Mesenchymal stem cell (in vitro differentiated cells and primary cell): ENCODE measurements at regions not wholly inside any gene's neighbourhood (a gene's known extent, or its start where the extent isn't known, plus 50 kb on each side); places are given as distances from the start of the nearest gene placed in this dataset.

ENCODE experiments used
- DNase-seq: peaks from one replicate; pipeline ENCODE4 v3.0.0-alpha.2; 2013
- H2AFZ ChIP-seq: one replicate; pipeline ENCODE4 v1.6.1; 2013; ENCODE audit warnings: low read depth, mild to moderate bottlenecking, control low read depth, inconsistent platforms, low read length, moderate library complexity
- H2AK5ac ChIP-seq: 2 replicates; pipeline ENCODE4 v1.6.1; 2013; ENCODE audit warnings: low read length, moderate library complexity, mild to moderate bottlenecking, inconsistent platforms; ENCODE audit not compliant: severe bottlenecking
- H2BK120ac ChIP-seq: one replicate; pipeline ENCODE4 v1.6.1; 2013; ENCODE audit warnings: low read depth, mild to moderate bottlenecking, inconsistent platforms, low read length, moderate library complexity
- H2BK12ac ChIP-seq, 2 experiments: one replicate each; pipeline ENCODE4 v1.6.1; 2013; ENCODE audit warnings: inconsistent platforms in 2 of 2, low read length in 2 of 2, mild to moderate bottlenecking in 2 of 2, moderate library complexity in 2 of 2, control low read depth in 1 of 2
- H2BK15ac ChIP-seq: one replicate; pipeline ENCODE4 v1.6.1; 2013; ENCODE audit warnings: mild to moderate bottlenecking, low read depth, inconsistent platforms; ENCODE audit not compliant: poor library complexity, severe bottlenecking
- H2BK5ac ChIP-seq: 2 replicates; pipeline ENCODE4 v1.6.1; 2013; ENCODE audit warnings: low read depth, mild to moderate bottlenecking, low read length, control low read depth, inconsistent platforms; ENCODE audit not compliant: poor library complexity, severe bottlenecking
- H3K14ac ChIP-seq, 2 experiments: one replicate each; pipeline ENCODE4 v1.6.1; 2013; ENCODE audit warnings: inconsistent platforms in 2 of 2, low read length in 2 of 2, control low read depth in 1 of 2, mild to moderate bottlenecking in 1 of 2, moderate library complexity in 1 of 2
- H3K18ac ChIP-seq, 2 experiments: one replicate each; pipeline ENCODE4 v1.6.1; 2013; ENCODE audit warnings: inconsistent platforms in 2 of 2, low read length in 2 of 2, control low read depth in 1 of 2, low read depth in 1 of 2, mild to moderate bottlenecking in 1 of 2
- H3K23ac ChIP-seq, 2 experiments: one replicate each; pipeline ENCODE4 v1.6.1; 2013; ENCODE audit warnings: inconsistent platforms in 2 of 2, low read length in 2 of 2, mild to moderate bottlenecking in 2 of 2, moderate library complexity in 2 of 2, control low read depth in 1 of 2
- H3K27ac ChIP-seq: 2 replicates; pipeline ENCODE4 v1.5.1; 2013; ENCODE audit warnings: mild to moderate bottlenecking, moderate library complexity, low read length, control low read depth, inconsistent platforms; ENCODE audit not compliant: poor library complexity, severe bottlenecking
- H3K27me3 ChIP-seq, 2 experiments: 2 replicates each; pipeline versions ENCODE4 v1.6.1 to v1.7.0; 2013; ENCODE audit warnings: low read length in 2 of 2, mild to moderate bottlenecking in 2 of 2, moderate library complexity in 2 of 2, control low read depth in 1 of 2, inconsistent platforms in 1 of 2; ENCODE audit not compliant: control insufficient read depth in 1 of 2, insufficient read depth in 1 of 2
- H3K36me3 ChIP-seq, 2 experiments: 2 replicates each; pipeline versions ENCODE4 v1.6.1 to v1.7.0; 2013; ENCODE audit warnings: low read length in 2 of 2, control low read depth in 1 of 2, inconsistent platforms in 1 of 2, low read depth in 1 of 2, mild to moderate bottlenecking in 1 of 2; ENCODE audit not compliant: insufficient read depth in 2 of 2, control insufficient read depth in 1 of 2
- H3K4ac ChIP-seq, 2 experiments: one replicate each; pipeline ENCODE4 v1.6.1; 2013; ENCODE audit warnings: inconsistent platforms in 2 of 2, low read length in 2 of 2, mild to moderate bottlenecking in 2 of 2, moderate library complexity in 2 of 2, control low read depth in 1 of 2, low read depth in 1 of 2
- H3K4me1 ChIP-seq: 2 replicates; pipeline ENCODE4 v1.6.1; 2013; ENCODE audit warnings: low read depth, low read length, control low read depth; ENCODE audit not compliant: control insufficient read depth, insufficient read depth
- H3K4me2 ChIP-seq: 2 replicates; pipeline ENCODE4 v1.6.1; 2013; ENCODE audit warnings: low read length, mild to moderate bottlenecking, inconsistent platforms; ENCODE audit not compliant: poor library complexity, severe bottlenecking
- H3K4me3 ChIP-seq, 2 experiments: 2 replicates each; pipeline versions ENCODE4 v1.5.1 to v1.7.0; 2013; ENCODE audit warnings: low read length in 2 of 2, mild to moderate bottlenecking in 2 of 2, control low read depth in 1 of 2, low read depth in 1 of 2; ENCODE audit not compliant: insufficient read depth in 1 of 2
- H3K79me1 ChIP-seq: replicated peaks from 2 replicates; pipeline ENCODE4 v1.6.1; 2013; ENCODE audit warnings: mild to moderate bottlenecking, control low read depth, low read length, inconsistent platforms; ENCODE audit not compliant: poor library complexity, severe bottlenecking
- H3K9ac ChIP-seq: 2 replicates; pipeline ENCODE4 v1.7.0; 2013; ENCODE audit warnings: mild to moderate bottlenecking, low read length, moderate library complexity
- H3K9me3 ChIP-seq: 2 replicates; pipeline ENCODE4 v1.7.0; 2013; ENCODE audit warnings: mild to moderate bottlenecking, low read length; ENCODE audit not compliant: control insufficient read depth
- H4K8ac ChIP-seq: one replicate; pipeline ENCODE4 v1.6.1; 2013; ENCODE audit warnings: inconsistent platforms, mild to moderate bottlenecking, low read length, moderate library complexity
- H4K91ac ChIP-seq: one replicate; pipeline ENCODE4 v1.6.1; 2013; ENCODE audit warnings: mild to moderate bottlenecking, low read length, inconsistent platforms
- WGBS: methylation state at CpG from one replicate; pipeline ENCODE4 v1.1.7; 2013; ENCODE audit warnings: mixed read lengths; 5-methylcytosine and 5-hydroxymethylcytosine counted together

- H3K14ac ChIP-seq: no peak overlapping the region
- DNase-seq: no peak
- H4K91ac ChIP-seq: no peak overlapping the region
- H2BK120ac ChIP-seq: no peak overlapping the region
- H4K8ac ChIP-seq: no peak overlapping the region
- H3K4me1 ChIP-seq: no peaks in the 10 kb centered on the region
- no peak overlapping the region for H2BK15ac ChIP-seq
- H2AK5ac ChIP-seq: no peak overlapping the region
- H3K18ac ChIP-seq: no peak overlapping the region
- no peak overlapping the region for H3K4me3 ChIP-seq
- H2BK12ac ChIP-seq: no peak overlapping the region
- WGBS: 85% methylated on average over 12 of the region's 12 CpGs
- H3K9me3 ChIP-seq: no peaks in the 10 kb centered on the region
- no peaks in the 10 kb centered on the region for H3K79me1 ChIP-seq
- no peak overlapping the region for H3K27ac ChIP-seq
- no peak overlapping the region for H3K23ac ChIP-seq
- H3K4me2 ChIP-seq: no peak overlapping the region
- H2BK5ac ChIP-seq: no peak overlapping the region
- no peak overlapping the region for H2AFZ ChIP-seq
- no peaks in the 10 kb centered on the region for H3K27me3 ChIP-seq
- no peak overlapping the region for H3K9ac ChIP-seq
- H3K4ac ChIP-seq: no peak overlapping the region
- no peaks in the 10 kb centered on the region for H3K36me3 ChIP-seq
These were observed 640.9 kb downstream of the BRD1 start for GRCh38 chr22:49186762-49187161.

GRCh38 chr22:49186293-49186692 is 641.4 kb downstream of the BRD1 start:
- DNase-seq: no peak
- Histone ChIP-seq H3K4me1 (no peaks in the 10 kb centered on the region), H3K36me3 (no peaks in the 10 kb centered on the region), H2AFZ (no peak overlapping the region), H3K9ac (no peak overlapping the region), H2BK5ac (no peak overlapping the region), H2BK15ac (no peak overlapping the region), H3K4ac (no peak overlapping the region), H3K4me2 (no peak overlapping the region), H3K27me3 (no peaks in the 10 kb centered on the region), H3K9me3 (no peaks in the 10 kb centered on the region), H2BK120ac (no peak overlapping the region), H4K91ac (no peak overlapping the region), H3K23ac (no peak overlapping the region), H4K8ac (no peak overlapping the region), H3K14ac (no peak overlapping the region), H2BK12ac (no peak overlapping the region), H2AK5ac (no peak overlapping the region), H3K18ac (no peak overlapping the region), H3K79me1 (no peaks in the 10 kb centered on the region), H3K27ac (no peak overlapping the region), H3K4me3 (no peak overlapping the region)
- WGBS: 83% methylated on average over 1 of the region's 1 CpG

- H3K4me3 ChIP-seq: no peak overlapping the region
- H2BK15ac ChIP-seq: no peak overlapping the region
- H3K27me3 ChIP-seq: no peaks in the 10 kb centered on the region
- no peaks in the 10 kb centered on the region for H3K4me1 ChIP-seq
- no peak overlapping the region for H3K23ac ChIP-seq
- H2AK5ac ChIP-seq: no peak overlapping the region
- H3K4me2 ChIP-seq: no peak overlapping the region
- no peak overlapping the region for H2BK5ac ChIP-seq
- H3K36me3 ChIP-seq: no peaks in the 10 kb centered on the region
- H3K9me3 ChIP-seq: no peaks in the 10 kb centered on the region
- H4K91ac ChIP-seq: no peak overlapping the region
- no peak overlapping the region for H3K9ac ChIP-seq
- H2BK12ac ChIP-seq: no peak overlapping the region
- H2BK120ac ChIP-seq: no peak overlapping the region
- H3K27ac ChIP-seq: no peak overlapping the region
- no peak overlapping the region for H3K4ac ChIP-seq
- no peak overlapping the region for H2AFZ ChIP-seq
- DNase-seq: no peak
- WGBS: 65% methylated on average over 4 of the region's 4 CpGs
- no peak overlapping the region for H3K18ac ChIP-seq
- no peak overlapping the region for H4K8ac ChIP-seq
- no peak overlapping the region for H3K14ac ChIP-seq
- H3K79me1 ChIP-seq: no peaks in the 10 kb centered on the region
These were observed 642.2 kb downstream of the BRD1 start for GRCh38 chr22:49185312-49185969.

- no peak overlapping the region for H3K27ac ChIP-seq
- H3K14ac ChIP-seq: no peak overlapping the region
- no peaks in the 10 kb centered on the region for H3K36me3 ChIP-seq
- H2BK15ac ChIP-seq: no peak overlapping the region
- no peak overlapping the region for H2AFZ ChIP-seq
- H3K4me1 ChIP-seq: no peaks in the 10 kb centered on the region
- no peak overlapping the region for H4K8ac ChIP-seq
- H3K9ac ChIP-seq: no peak overlapping the region
- no peaks in the 10 kb centered on the region for H3K79me1 ChIP-seq
- no peak overlapping the region for H3K18ac ChIP-seq
- H2BK12ac ChIP-seq: no peak overlapping the region
- no peak for DNase-seq
- no peak overlapping the region for H2BK120ac ChIP-seq
- no peak overlapping the region for H4K91ac ChIP-seq
- H3K23ac ChIP-seq: no peak overlapping the region
- H3K4me3 ChIP-seq: no peak overlapping the region
- H3K4ac ChIP-seq: no peak overlapping the region
- no peak overlapping the region for H3K4me2 ChIP-seq
- H3K9me3 ChIP-seq: no peaks in the 10 kb centered on the region
- no peak overlapping the region for H2BK5ac ChIP-seq
- H3K27me3 ChIP-seq: no peaks in the 10 kb centered on the region
- 82% methylated on average over 15 of the region's 15 CpGs for WGBS
- H2AK5ac ChIP-seq: no peak overlapping the region
These were observed 642.9 kb downstream of the BRD1 start for GRCh38 chr22:49184736-49185135.
